ENCODE measurements at regions not wholly inside any gene's neighbourhood (a gene's known extent, or its start where the extent isn't known, plus 50 kb on each side); places are given as distances from the start of the nearest gene placed in this dataset.

DNA sequence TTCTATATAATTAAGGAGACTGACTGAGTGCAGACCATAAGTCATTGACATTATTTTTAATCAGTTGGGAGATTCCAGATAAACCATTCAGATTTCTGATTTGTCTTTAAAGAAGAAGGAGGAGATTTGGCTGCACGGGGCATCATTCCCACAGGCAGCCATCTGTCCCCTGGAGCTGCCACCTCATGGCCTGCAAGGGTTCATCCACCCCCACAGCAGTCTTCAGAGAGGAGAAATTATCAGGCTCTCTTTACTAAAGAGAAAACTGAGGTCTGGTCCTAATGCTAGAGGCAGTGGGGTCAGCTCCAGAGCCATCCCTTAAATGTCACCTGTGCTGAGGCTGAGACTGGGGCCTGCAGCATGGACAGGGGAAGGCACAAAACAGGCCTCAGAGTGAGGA is 501.3 kb upstream of the SULF2 start:
- TF ChIP-seq, protein P1, sequence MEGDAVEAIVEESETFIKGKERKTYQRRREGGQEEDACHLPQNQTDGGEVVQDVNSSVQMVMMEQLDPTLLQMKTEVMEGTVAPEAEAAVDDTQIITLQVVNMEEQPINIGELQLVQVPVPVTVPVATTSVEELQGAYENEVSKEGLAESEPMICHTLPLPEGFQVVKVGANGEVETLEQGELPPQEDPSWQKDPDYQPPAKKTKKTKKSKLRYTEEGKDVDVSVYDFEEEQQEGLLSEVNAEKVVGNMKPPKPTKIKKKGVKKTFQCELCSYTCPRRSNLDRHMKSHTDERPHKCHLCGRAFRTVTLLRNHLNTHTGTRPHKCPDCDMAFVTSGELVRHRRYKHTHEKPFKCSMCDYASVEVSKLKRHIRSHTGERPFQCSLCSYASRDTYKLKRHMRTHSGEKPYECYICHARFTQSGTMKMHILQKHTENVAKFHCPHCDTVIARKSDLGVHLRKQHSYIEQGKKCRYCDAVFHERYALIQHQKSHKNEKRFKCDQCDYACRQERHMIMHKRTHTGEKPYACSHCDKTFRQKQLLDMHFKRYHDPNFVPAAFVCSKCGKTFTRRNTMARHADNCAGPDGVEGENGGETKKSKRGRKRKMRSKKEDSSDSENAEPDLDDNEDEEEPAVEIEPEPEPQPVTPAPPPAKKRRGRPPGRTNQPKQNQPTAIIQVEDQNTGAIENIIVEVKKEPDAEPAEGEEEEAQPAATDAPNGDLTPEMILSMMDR (conservative IDR thresholded peaks at IDR 0.05; ENCODE audit: low read length) = no peak
- no peak for TF ChIP-seq EZH2phosphoT487 (IDR thresholded peaks at IDR 0.05; ENCODE audit: borderline replicate concordance)
- Histone ChIP-seq H3K4me3 (ENCODE audit: low read length, poor library complexity, severe bottlenecking) (no peak overlapping the region), H3K36me3 (ENCODE audit: insufficient read depth, low read length) (no peaks in the 10 kb centered on the region), H2AFZ (ENCODE audit: low read length) (no peak overlapping the region), H3K9ac (ENCODE audit: low read depth, low read length, poor library complexity, severe bottlenecking) (no peak overlapping the region), H3K9me2 (replicated peaks; ENCODE audit: low read depth, low read length) (no peaks in the 10 kb centered on the region), H3F3A (ENCODE audit: low read depth) (no peaks in the 10 kb centered on the region), H3K4me2 (ENCODE audit: low read depth, low read length, poor library complexity, severe bottlenecking) (no peak overlapping the region), H4K20me1 (ENCODE audit: insufficient read depth, low read length, poor library complexity, severe bottlenecking) (no peaks in the 10 kb centered on the region), H3K27me3 (ENCODE audit: insufficient read depth, low read length, poor library complexity, severe bottlenecking) (no peaks in the 10 kb centered on the region), H3K9me3 (ENCODE audit: insufficient read depth, low read depth, low read length) (no peaks in the 10 kb centered on the region), H3K4me1 (ENCODE audit: insufficient read depth, low read length, poor library complexity, severe bottlenecking) (no peaks in the 10 kb centered on the region), H3K79me2 (ENCODE audit: insufficient read depth, low read length) (no peaks in the 10 kb centered on the region)

GRCh38 chr20:48285656-48286055 is 500.4 kb upstream of the SULF2 start:
- H4K20me1 ChIP-seq (ENCODE audit: insufficient read depth, low read length, poor library complexity, severe bottlenecking) = no peaks in the 10 kb centered on the region
- H3K4me2 ChIP-seq (ENCODE audit: low read depth, low read length, poor library complexity, severe bottlenecking) = no peak overlapping the region
- no peaks in the 10 kb centered on the region for H3K4me1 ChIP-seq (ENCODE audit: insufficient read depth, low read length, poor library complexity, severe bottlenecking)
- H3K79me2 ChIP-seq (ENCODE audit: insufficient read depth, low read length) = no peaks in the 10 kb centered on the region
- TF ChIP-seq, protein P1 (conservative IDR thresholded peaks at IDR 0.05; ENCODE audit: low read length) = no peak
- no peak for TF ChIP-seq EZH2phosphoT487 (IDR thresholded peaks at IDR 0.05; ENCODE audit: borderline replicate concordance)
- no peaks in the 10 kb centered on the region for H3K9me2 ChIP-seq (replicated peaks; ENCODE audit: low read depth, low read length)
- H2AFZ ChIP-seq (ENCODE audit: low read length) = no peak overlapping the region
- H3K9me3 ChIP-seq (ENCODE audit: insufficient read depth, low read depth, low read length) = no peaks in the 10 kb centered on the region
- no peaks in the 10 kb centered on the region for H3K36me3 ChIP-seq (ENCODE audit: insufficient read depth, low read length)
- H3K9ac ChIP-seq (ENCODE audit: low read depth, low read length, poor library complexity, severe bottlenecking) = no peak overlapping the region
- H3K27me3 ChIP-seq (ENCODE audit: insufficient read depth, low read length, poor library complexity, severe bottlenecking) = no peaks in the 10 kb centered on the region
- no peaks in the 10 kb centered on the region for H3F3A ChIP-seq (ENCODE audit: low read depth)
- H3K4me3 ChIP-seq (ENCODE audit: low read length, poor library complexity, severe bottlenecking) = no peak overlapping the region

DNA sequence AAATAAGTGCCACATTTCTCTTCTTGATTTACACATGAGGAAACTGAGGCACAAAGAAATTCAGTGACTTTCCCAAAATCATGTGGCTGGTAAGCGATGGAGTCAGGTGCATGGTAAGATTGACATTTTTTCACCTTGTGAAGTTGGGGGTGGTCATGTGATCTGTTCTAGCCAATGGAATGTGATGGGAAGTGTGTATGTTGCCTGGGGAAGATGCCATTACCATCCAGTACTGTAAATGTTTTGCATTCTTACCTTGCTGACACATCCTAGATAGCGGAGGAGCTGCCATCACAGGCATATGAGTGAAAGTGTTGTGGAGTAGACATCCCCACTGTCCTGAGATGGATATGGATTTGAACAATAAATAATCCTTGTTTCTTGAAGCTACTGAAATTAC is 499.6 kb upstream of the SULF2 start:
- TF ChIP-seq EZH2phosphoT487 (IDR thresholded peaks at IDR 0.05; ENCODE audit: borderline replicate concordance) = no peak
- TF ChIP-seq, protein P1 (conservative IDR thresholded peaks at IDR 0.05; ENCODE audit: low read length) = no peak
- H3K9me2 ChIP-seq (replicated peaks; ENCODE audit: low read depth, low read length) = no peaks in the 10 kb centered on the region
- no peak overlapping the region for H3K9ac ChIP-seq (ENCODE audit: low read depth, low read length, poor library complexity, severe bottlenecking)
- H2AFZ ChIP-seq (ENCODE audit: low read length) = no peak overlapping the region
- H3F3A ChIP-seq (ENCODE audit: low read depth) = no peaks in the 10 kb centered on the region
- H3K9me3 ChIP-seq (ENCODE audit: insufficient read depth, low read depth, low read length) = no peaks in the 10 kb centered on the region
- no peaks in the 10 kb centered on the region for H3K27me3 ChIP-seq (ENCODE audit: insufficient read depth, low read length, poor library complexity, severe bottlenecking)
- H3K36me3 ChIP-seq (ENCODE audit: insufficient read depth, low read length) = no peaks in the 10 kb centered on the region
- H4K20me1 ChIP-seq (ENCODE audit: insufficient read depth, low read length, poor library complexity, severe bottlenecking) = no peaks in the 10 kb centered on the region
- no peak overlapping the region for H3K4me2 ChIP-seq (ENCODE audit: low read depth, low read length, poor library complexity, severe bottlenecking)
- no peaks in the 10 kb centered on the region for H3K4me1 ChIP-seq (ENCODE audit: insufficient read depth, low read length, poor library complexity, severe bottlenecking)
- no peaks in the 10 kb centered on the region for H3K79me2 ChIP-seq (ENCODE audit: insufficient read depth, low read length)
- no peak overlapping the region for H3K4me3 ChIP-seq (ENCODE audit: low read length, poor library complexity, severe bottlenecking)
